HFF-Myc (cell line): ENCODE measurements at regions not wholly inside any gene's neighbourhood (a gene's known extent, or its start where the extent isn't known, plus 50 kb on each side); places are given as distances from the start of the nearest gene placed in this dataset.
"Not testable (repeated sequence)": the region's sequence is repeated elsewhere in the genome, so short reads cannot be mapped to it uniquely, and the experiment has no call there.

Source experiments
- DNase-seq: peaks from one replicate; pipeline ENCODE4 v3.0.0-alpha.2; 2011; ENCODE audit warnings: low read depth; ENCODE audit errors: extremely low read depth
- H3K4me3 ChIP-seq: replicated peaks from 2 replicates; pipeline ENCODE4 v1.5.1; 2011; ENCODE audit warnings: low read depth, mild to moderate bottlenecking, control low read depth, low read length
- CTCF ChIP-seq: IDR thresholded peaks from 2 replicates; pipeline ENCODE4 v1.5.1; 2012; ENCODE audit warnings: mild to moderate bottlenecking, low read depth, low read length, control low read depth; ENCODE audit errors: missing control alignments

GRCh38 chr1:30213936-30214335, 509.4 kb downstream of the MATN1 start:
- H3K4me3 ChIP-seq: no peak overlapping the region
- TF ChIP-seq CTCF: no peak
- DNase-seq: no peak

GRCh38 chr1:30207962-30208361, 515.4 kb downstream of the MATN1 start:
- H3K4me3 ChIP-seq, DNase-seq: not testable (repeated sequence)

GRCh38 chr1:30206631-30207030, 516.8 kb downstream of the MATN1 start:
- DNase-seq, H3K4me3 ChIP-seq: not testable (repeated sequence)

GRCh38 chr1:30204916-30205315, 518.5 kb downstream of the MATN1 start:
- not testable (repeated sequence) for H3K4me3 ChIP-seq, DNase-seq

- no peak for TF ChIP-seq CTCF
- no peak overlapping the region for H3K4me3 ChIP-seq
- DNase-seq: no peak
Measured at GRCh38 chr1:30201015-30201414, 522.4 kb downstream of the MATN1 start.

- no peak for DNase-seq
- no peak overlapping the region for H3K4me3 ChIP-seq
- no peak for TF ChIP-seq CTCF
Measured at GRCh38 chr1:30200161-30200560, 523.2 kb downstream of the MATN1 start.

GRCh38 chr1:30199563-30199962, 523.8 kb downstream of the MATN1 start:
- no peak for TF ChIP-seq CTCF
- H3K4me3 ChIP-seq: no peak overlapping the region
- DNase-seq: no peak

GRCh38 chr1:30198795-30199403, 524.5 kb downstream of the MATN1 start:
- no peak for DNase-seq
- no peak for TF ChIP-seq CTCF
- H3K4me3 ChIP-seq: no peak overlapping the region
